H9 (cell line): ENCODE measurements at regions not wholly inside any gene's neighbourhood (a gene's known extent, or its start where the extent isn't known, plus 50 kb on each side); places are given as distances from the start of the nearest gene placed in this dataset.

Experiments used
- DNase-seq: peaks from one replicate; pipeline ENCODE4 v3.0.0-alpha.2; 2017
- H2AFZ ChIP-seq: one replicate; pipeline ENCODE4 v1.6.1; 2013; ENCODE audit warnings: mild to moderate bottlenecking, low read length, control low read depth, moderate library complexity
- H2AK5ac ChIP-seq: 2 replicates; pipeline ENCODE4 v1.6.1; 2013; ENCODE audit warnings: low read length, control low read depth, mixed read lengths; ENCODE audit not compliant: insufficient read length
- H2BK120ac ChIP-seq: one replicate; pipeline ENCODE4 v1.6.1; 2013; ENCODE audit warnings: low read depth, mild to moderate bottlenecking, low read length, control low read depth, inconsistent platforms; ENCODE audit not compliant: poor library complexity, severe bottlenecking
- H2BK12ac ChIP-seq: 2 replicates; pipeline ENCODE4 v1.6.1; 2013; ENCODE audit warnings: low read length, control low read depth, mixed read lengths, low read depth; ENCODE audit not compliant: insufficient read length
- H2BK15ac ChIP-seq: 2 replicates; pipeline ENCODE4 v1.6.1; 2013; ENCODE audit warnings: low read depth, low read length, control low read depth
- H2BK20ac ChIP-seq: one replicate; pipeline ENCODE4 v1.6.1; 2013; ENCODE audit warnings: low read depth, mild to moderate bottlenecking, low read length, control low read depth, inconsistent platforms; ENCODE audit not compliant: poor library complexity, severe bottlenecking
- H2BK5ac ChIP-seq: 2 replicates; pipeline ENCODE4 v1.6.1; 2013; ENCODE audit warnings: low read length, control low read depth, mixed read lengths; ENCODE audit not compliant: insufficient read length
- H3K14ac ChIP-seq: 2 replicates; pipeline ENCODE4 v1.6.1; 2013; ENCODE audit warnings: low read length, control low read depth; ENCODE audit not compliant: insufficient read depth
- H3K18ac ChIP-seq: 2 replicates; pipeline ENCODE4 v1.6.1; 2013; ENCODE audit warnings: low read depth, mild to moderate bottlenecking, mixed read lengths, low read length, control low read depth; ENCODE audit not compliant: insufficient read length
- H3K23ac ChIP-seq: 2 replicates; pipeline ENCODE4 v1.6.1; 2013; ENCODE audit warnings: low read length, control low read depth, mixed read lengths, low read depth; ENCODE audit not compliant: insufficient read length
- H3K23me2 ChIP-seq: 2 replicates; pipeline ENCODE4 v1.6.1; 2013; ENCODE audit warnings: low read depth, mild to moderate bottlenecking, mixed read lengths, low read length, control low read depth; ENCODE audit not compliant: insufficient read length, poor library complexity, severe bottlenecking
- H3K27ac ChIP-seq: 2 replicates; pipeline ENCODE4 v1.5.1; 2013; ENCODE audit warnings: low read length, control low read depth, mixed read lengths, low read depth; ENCODE audit not compliant: insufficient read length
- H3K27me3 ChIP-seq: 2 replicates; pipeline ENCODE4 v1.6.1; 2013; ENCODE audit warnings: low read length, control low read depth, inconsistent platforms; ENCODE audit not compliant: insufficient read depth
- H3K4ac ChIP-seq: 2 replicates; pipeline ENCODE4 v1.6.1; 2013; ENCODE audit warnings: low read depth, mild to moderate bottlenecking, control low read depth, inconsistent platforms, low read length, moderate library complexity
- H3K4me1 ChIP-seq: 2 replicates; pipeline ENCODE4 v1.6.1; 2013; ENCODE audit warnings: low read length, control low read depth, inconsistent platforms; ENCODE audit not compliant: insufficient read depth
- H3K4me2 ChIP-seq: 2 replicates; pipeline ENCODE4 v1.6.1; 2013; ENCODE audit warnings: low read length, control low read depth, mixed read lengths; ENCODE audit not compliant: insufficient read length, insufficient read depth
- H3K56ac ChIP-seq: 2 replicates; pipeline ENCODE4 v1.6.1; 2013; ENCODE audit warnings: low read depth, mild to moderate bottlenecking, mixed read lengths, low read length, control low read depth; ENCODE audit not compliant: insufficient read length
- H3K79me1 ChIP-seq: 2 replicates; pipeline ENCODE4 v1.6.1; 2013; ENCODE audit warnings: low read depth, mild to moderate bottlenecking, moderate library complexity, low read length, control low read depth, inconsistent platforms; ENCODE audit not compliant: insufficient read depth, poor library complexity, severe bottlenecking
- H3K79me2 ChIP-seq: 2 replicates; pipeline ENCODE4 v1.6.1; 2013; ENCODE audit warnings: low read length, control low read depth, inconsistent platforms; ENCODE audit not compliant: insufficient read depth
- H3K9ac ChIP-seq: 2 replicates; pipeline ENCODE4 v1.6.1; 2013; ENCODE audit warnings: low read length, control low read depth, mixed read lengths; ENCODE audit not compliant: insufficient read length; ENCODE audit errors: extremely low read depth
- H3K9me3 ChIP-seq: one replicate; pipeline ENCODE4 v1.6.1; 2013; ENCODE audit warnings: low read depth, low read length, inconsistent platforms; ENCODE audit not compliant: control insufficient read depth
- H3T11ph ChIP-seq: one replicate; pipeline ENCODE4 v1.6.1; 2013; ENCODE audit warnings: mild to moderate bottlenecking, low read length, control low read depth, inconsistent platforms
- H4K20me1 ChIP-seq: one replicate; pipeline ENCODE4 v1.6.1; 2013; ENCODE audit not compliant: control insufficient read depth, insufficient read length, insufficient read depth
- H4K5ac ChIP-seq: 2 replicates; pipeline ENCODE4 v1.6.1; 2013; ENCODE audit warnings: low read depth, mild to moderate bottlenecking, mixed read lengths, low read length, control low read depth; ENCODE audit not compliant: insufficient read length
- H4K8ac ChIP-seq: replicated peaks from 2 replicates; pipeline ENCODE4 v1.6.1; 2013; ENCODE audit warnings: low read length, control low read depth, mixed read lengths, low read depth; ENCODE audit not compliant: insufficient read length
- H4K91ac ChIP-seq: 2 replicates; pipeline ENCODE4 v1.6.1; 2013; ENCODE audit warnings: low read depth, mild to moderate bottlenecking, moderate library complexity, mixed read lengths, low read length, control low read depth; ENCODE audit not compliant: insufficient read length
- H3K27ac Mint-ChIP-seq, 3 experiments: 2 replicates in 2 of 3; 3 replicates in 1 of 3; pipeline ENCODE4 v1.8.0; 2020 to 2021; ENCODE audit warnings: mixed read lengths in 3 of 3, mild to moderate bottlenecking in 1 of 3, moderate library complexity in 1 of 3
- H3K27me3 Mint-ChIP-seq: 2 replicates; pipeline ENCODE4 v1.8.0; 2021; ENCODE audit warnings: low read depth, mild to moderate bottlenecking, moderate library complexity, mixed read lengths
- H3K36me3 Mint-ChIP-seq, 3 experiments: 2 replicates in 2 of 3; 3 replicates in 1 of 3; pipeline ENCODE4 v1.8.0; 2020 to 2021; ENCODE audit warnings: low read depth in 3 of 3, mixed read lengths in 3 of 3; ENCODE audit not compliant: insufficient read depth in 1 of 3
- H3K4me1 Mint-ChIP-seq, 2 experiments: 2 replicates each; pipeline ENCODE4 v1.8.0; 2020; ENCODE audit warnings: mixed read lengths in 2 of 2
- H3K4me3 Mint-ChIP-seq, 2 experiments: 2 replicates in 1 of 2; 3 replicates in 1 of 2; pipeline ENCODE4 v1.8.0; 2020 to 2021; ENCODE audit warnings: mild to moderate bottlenecking in 2 of 2, mixed read lengths in 2 of 2, moderate library complexity in 1 of 2
- H3K9me3 Mint-ChIP-seq, 2 experiments: 2 replicates in 1 of 2; 3 replicates in 1 of 2; pipeline ENCODE4 v1.8.0; 2020; ENCODE audit warnings: mild to moderate bottlenecking in 2 of 2, mixed read lengths in 2 of 2, moderate library complexity in 1 of 2
- CTCF ChIP-seq: fragments of 200-600 bp; sonication (generic); conservative IDR thresholded peaks from 3 replicates; pipeline ENCODE4 v1.8.0; 2021; ENCODE audit warnings: antibody characterized with exemption, mild to moderate bottlenecking
- WGBS: extraction: QIAGEN DNeasy Blood & Tissue Kit; methylation state at CpG from one replicate; pipeline ENCODE4 v1.1.7; 2013; ENCODE audit warnings: missing lambda C conversion rate, low lambda C conversion rate, mixed read lengths; ENCODE audit not compliant: insufficient read length; ENCODE audit errors: extremely low coverage; 5-methylcytosine and 5-hydroxymethylcytosine counted together

- no peak overlapping the region for H3K9ac ChIP-seq
- H3K4me1 ChIP-seq: no peaks in the 10 kb centered on the region
- no peak overlapping the region for H3K23ac ChIP-seq
- no peak overlapping the region for H3K27ac Mint-ChIP-seq
- peaks cover 0 to 3% of the 10 kb centered on the region in 2 experiments; a peak in 2 of 4 replicates for H3K4me1 Mint-ChIP-seq
- no peak overlapping the region for H4K5ac ChIP-seq
- no peak overlapping the region for H2BK5ac ChIP-seq
- H3K14ac ChIP-seq: no peak overlapping the region
- H2BK15ac ChIP-seq: no peak overlapping the region
- H3K4me3 Mint-ChIP-seq: no peak overlapping the region
- no peak overlapping the region for H3T11ph ChIP-seq
- H2BK120ac ChIP-seq: no peak overlapping the region
- H2AK5ac ChIP-seq: no peak overlapping the region
- no peak overlapping the region for H3K56ac ChIP-seq
- H3K23me2 ChIP-seq: no peaks in the 10 kb centered on the region
- H2BK12ac ChIP-seq: no peak overlapping the region
- H3K27me3 ChIP-seq: no peaks in the 10 kb centered on the region
- no peaks in the 10 kb centered on the region for H3K79me2 ChIP-seq
- no peak overlapping the region for H3K4me2 ChIP-seq
- no peak overlapping the region for H3K27ac ChIP-seq
- no peaks in the 10 kb centered on the region for H4K20me1 ChIP-seq
- TF ChIP-seq CTCF: no peak
- no peaks in the 10 kb centered on the region for H3K79me1 ChIP-seq
- no peak overlapping the region for H4K8ac ChIP-seq
- whole genome bisulfite sequencing: no CpG with 5 or more reads among the region's 1 CpG
- no peak overlapping the region for H2BK20ac ChIP-seq
- no peak overlapping the region for H2AFZ ChIP-seq
- no peak overlapping the region for H4K91ac ChIP-seq
- H3K36me3 Mint-ChIP-seq: no peaks in the 10 kb centered on the region
- peaks cover 5% of the 10 kb centered on the region for H3K27me3 Mint-ChIP-seq
- no peak overlapping the region for H3K4ac ChIP-seq
- no peaks in the 10 kb centered on the region for H3K9me3 ChIP-seq
- DNase-seq: no peak
- peaks cover 0 to 7% of the 10 kb centered on the region in 2 experiments; a peak in 3 of 5 replicates for H3K9me3 Mint-ChIP-seq
- no peak overlapping the region for H3K18ac ChIP-seq
These were observed 506.9 kb downstream of the MED13L start for GRCh38 chr12:115770643-115771042.
